Smooth muscle cell (in vitro differentiated cells): ENCODE measurements at regions not wholly inside any gene's neighbourhood (a gene's known extent, or its start where the extent isn't known, plus 50 kb on each side); places are given as distances from the start of the nearest gene placed in this dataset.

Experiments
- DNase-seq: peaks from one replicate; lab custom pipeline; 2025; ENCODE audit not compliant: unreplicated experiment; lab: John Stamatoyannopoulos, UW
- H2AFZ ChIP-seq: fragments of 200-600 bp; sonication (generic); 2 replicates; pipeline ENCODE4 v1.6.0; 2016; ENCODE audit warnings: antibody characterized with exemption, low read depth, mild to moderate bottlenecking
- H3F3A ChIP-seq: fragments of 200-600 bp; sonication (generic); 2 replicates; pipeline ENCODE4 v1.6.0; 2017; ENCODE audit warnings: antibody characterized with exemption, low read depth
- H3K27ac ChIP-seq: fragments of 200-600 bp; sonication (generic); 2 replicates; pipeline ENCODE4 v1.5.1; 2016; ENCODE audit warnings: low read depth, mild to moderate bottlenecking
- H3K27me3 ChIP-seq: fragments of 200-600 bp; sonication (generic); 2 replicates; pipeline ENCODE4 v1.6.1; 2016; ENCODE audit warnings: low read depth, mild to moderate bottlenecking
- H3K36me3 ChIP-seq: fragments of 200-600 bp; sonication (generic); 2 replicates; pipeline ENCODE4 v1.5.1; 2016; ENCODE audit warnings: low read depth
- H3K4me1 ChIP-seq: fragments of 200-600 bp; sonication (generic); 2 replicates; pipeline ENCODE4 v1.5.1; 2016; ENCODE audit warnings: low read depth
- H3K4me2 ChIP-seq: fragments of 200-600 bp; sonication (generic); 2 replicates; pipeline ENCODE4 v1.6.0; 2016; ENCODE audit warnings: mild to moderate bottlenecking
- H3K4me3 ChIP-seq: fragments of 200-600 bp; sonication (generic); 2 replicates; pipeline ENCODE4 v1.5.1; 2016; ENCODE audit warnings: mild to moderate bottlenecking
- H3K79me2 ChIP-seq: fragments of 200-600 bp; sonication (generic); 2 replicates; pipeline ENCODE4 v1.6.0; 2016; ENCODE audit warnings: low read depth, mild to moderate bottlenecking
- H3K9ac ChIP-seq: fragments of 200-600 bp; sonication (generic); 2 replicates; pipeline ENCODE4 v1.6.0; 2016; ENCODE audit warnings: low read depth
- H3K9me3 ChIP-seq: fragments of 200-600 bp; sonication (generic); replicated peaks from 2 replicates; pipeline ENCODE4 v1.5.1; 2016; ENCODE audit warnings: low read depth
- H4K20me1 ChIP-seq: fragments of 200-600 bp; sonication (generic); 2 replicates; pipeline ENCODE4 v1.6.0; 2016; ENCODE audit warnings: low read depth
- WGBS: methylation state at CpG from one replicate; pipeline ENCODE4 v1.1.7; 2016; ENCODE audit warnings: low lambda C conversion rate; 5-methylcytosine and 5-hydroxymethylcytosine counted together
- TF ChIP-seq, protein P1 (sequence below): fragments of 200-600 bp; sonication (generic); IDR thresholded peaks from 2 replicates; pipeline ENCODE4 v1.5.1; 2017; ENCODE audit warnings: borderline replicate concordance, mild to moderate bottlenecking, antibody characterized with exemption; ENCODE audit not compliant: insufficient read depth, poor library complexity, severe bottlenecking

GRCh38 chr10:3295582-3296151, 123.1 kb upstream of the PITRM1 start:
- no peak overlapping the region for H2AFZ ChIP-seq
- no peaks in the 10 kb centered on the region for H3K27me3 ChIP-seq
- H3K79me2 ChIP-seq, result no peaks in the 10 kb centered on the region
- H3K4me3 ChIP-seq, result no peak overlapping the region
- H3K4me1 ChIP-seq, result no peaks in the 10 kb centered on the region
- no peak for DNase-seq
- TF ChIP-seq, protein P1, sequence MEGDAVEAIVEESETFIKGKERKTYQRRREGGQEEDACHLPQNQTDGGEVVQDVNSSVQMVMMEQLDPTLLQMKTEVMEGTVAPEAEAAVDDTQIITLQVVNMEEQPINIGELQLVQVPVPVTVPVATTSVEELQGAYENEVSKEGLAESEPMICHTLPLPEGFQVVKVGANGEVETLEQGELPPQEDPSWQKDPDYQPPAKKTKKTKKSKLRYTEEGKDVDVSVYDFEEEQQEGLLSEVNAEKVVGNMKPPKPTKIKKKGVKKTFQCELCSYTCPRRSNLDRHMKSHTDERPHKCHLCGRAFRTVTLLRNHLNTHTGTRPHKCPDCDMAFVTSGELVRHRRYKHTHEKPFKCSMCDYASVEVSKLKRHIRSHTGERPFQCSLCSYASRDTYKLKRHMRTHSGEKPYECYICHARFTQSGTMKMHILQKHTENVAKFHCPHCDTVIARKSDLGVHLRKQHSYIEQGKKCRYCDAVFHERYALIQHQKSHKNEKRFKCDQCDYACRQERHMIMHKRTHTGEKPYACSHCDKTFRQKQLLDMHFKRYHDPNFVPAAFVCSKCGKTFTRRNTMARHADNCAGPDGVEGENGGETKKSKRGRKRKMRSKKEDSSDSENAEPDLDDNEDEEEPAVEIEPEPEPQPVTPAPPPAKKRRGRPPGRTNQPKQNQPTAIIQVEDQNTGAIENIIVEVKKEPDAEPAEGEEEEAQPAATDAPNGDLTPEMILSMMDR, result no peak
- H3K4me2 ChIP-seq, result no peak overlapping the region
- H3K27ac ChIP-seq, result no peak overlapping the region
- no peaks in the 10 kb centered on the region for H3K9me3 ChIP-seq
- H3K9ac ChIP-seq, result no peak overlapping the region
- no peaks in the 10 kb centered on the region for H3F3A ChIP-seq
- WGBS, result 74% methylated on average over 14 of the region's 14 CpGs
- no peaks in the 10 kb centered on the region for H4K20me1 ChIP-seq
- H3K36me3 ChIP-seq, result no peaks in the 10 kb centered on the region

- no peaks in the 10 kb centered on the region for H4K20me1 ChIP-seq
- H3K36me3 ChIP-seq, result no peaks in the 10 kb centered on the region
- H3K9me3 ChIP-seq, result no peaks in the 10 kb centered on the region
- WGBS, result 88% methylated on average over 14 of the region's 14 CpGs
- no peaks in the 10 kb centered on the region for H3K79me2 ChIP-seq
- no peak for DNase-seq
- TF ChIP-seq, protein P1, result no peak
- H3K9ac ChIP-seq, result no peak overlapping the region
- no peak overlapping the region for H2AFZ ChIP-seq
- no peaks in the 10 kb centered on the region for H3F3A ChIP-seq
- H3K4me1 ChIP-seq, result no peaks in the 10 kb centered on the region
- H3K4me2 ChIP-seq, result no peak overlapping the region
- no peak overlapping the region for H3K4me3 ChIP-seq
- H3K27me3 ChIP-seq, result no peaks in the 10 kb centered on the region
- no peak overlapping the region for H3K27ac ChIP-seq
These were observed 122.5 kb upstream of the PITRM1 start for GRCh38 chr10:3294919-3295581.

- no peak overlapping the region for H3K9ac ChIP-seq
- no peak overlapping the region for H3K27ac ChIP-seq
- no peak overlapping the region for H3K4me2 ChIP-seq
- H3K36me3 ChIP-seq, result no peaks in the 10 kb centered on the region
- no peaks in the 10 kb centered on the region for H3K79me2 ChIP-seq
- no peaks in the 10 kb centered on the region for H3K9me3 ChIP-seq
- H3F3A ChIP-seq, result no peaks in the 10 kb centered on the region
- no peaks in the 10 kb centered on the region for H3K27me3 ChIP-seq
- no peaks in the 10 kb centered on the region for H3K4me1 ChIP-seq
- no peaks in the 10 kb centered on the region for H4K20me1 ChIP-seq
- no peak for DNase-seq
- no peak overlapping the region for H2AFZ ChIP-seq
- H3K4me3 ChIP-seq, result no peak overlapping the region
- 79% methylated on average over 19 of the region's 19 CpGs for WGBS
- TF ChIP-seq, protein P1, result no peak
These were observed 121.2 kb upstream of the PITRM1 start for GRCh38 chr10:3293581-3294431.
